ENCODE measurements at regions not wholly inside any gene's neighbourhood (a gene's known extent, or its start where the extent isn't known, plus 50 kb on each side); places are given as distances from the start of the nearest gene placed in this dataset.

DNA sequence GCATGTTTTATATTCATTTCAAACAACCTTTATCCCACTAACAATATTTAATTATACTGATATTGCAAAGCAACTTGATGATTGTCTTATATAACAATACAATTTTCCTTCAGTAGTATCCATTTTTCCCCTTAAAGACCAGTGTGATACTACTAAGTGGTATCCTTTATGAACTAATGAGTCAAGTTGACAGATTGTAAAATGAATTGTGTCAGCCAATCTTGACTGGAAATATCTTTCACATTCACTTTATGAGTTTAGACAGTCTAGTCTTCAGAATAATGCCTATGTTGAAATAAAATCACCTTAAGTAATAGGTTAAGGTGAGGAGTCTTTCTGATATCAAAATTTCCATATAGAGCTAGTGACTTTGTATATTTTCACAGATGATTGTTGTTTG, 950.0 kb upstream of the CELF2 start:
- TF ChIP-seq USF1 (IDR thresholded peaks at IDR 0.05), result no peak
- TF ChIP-seq, protein P1, sequence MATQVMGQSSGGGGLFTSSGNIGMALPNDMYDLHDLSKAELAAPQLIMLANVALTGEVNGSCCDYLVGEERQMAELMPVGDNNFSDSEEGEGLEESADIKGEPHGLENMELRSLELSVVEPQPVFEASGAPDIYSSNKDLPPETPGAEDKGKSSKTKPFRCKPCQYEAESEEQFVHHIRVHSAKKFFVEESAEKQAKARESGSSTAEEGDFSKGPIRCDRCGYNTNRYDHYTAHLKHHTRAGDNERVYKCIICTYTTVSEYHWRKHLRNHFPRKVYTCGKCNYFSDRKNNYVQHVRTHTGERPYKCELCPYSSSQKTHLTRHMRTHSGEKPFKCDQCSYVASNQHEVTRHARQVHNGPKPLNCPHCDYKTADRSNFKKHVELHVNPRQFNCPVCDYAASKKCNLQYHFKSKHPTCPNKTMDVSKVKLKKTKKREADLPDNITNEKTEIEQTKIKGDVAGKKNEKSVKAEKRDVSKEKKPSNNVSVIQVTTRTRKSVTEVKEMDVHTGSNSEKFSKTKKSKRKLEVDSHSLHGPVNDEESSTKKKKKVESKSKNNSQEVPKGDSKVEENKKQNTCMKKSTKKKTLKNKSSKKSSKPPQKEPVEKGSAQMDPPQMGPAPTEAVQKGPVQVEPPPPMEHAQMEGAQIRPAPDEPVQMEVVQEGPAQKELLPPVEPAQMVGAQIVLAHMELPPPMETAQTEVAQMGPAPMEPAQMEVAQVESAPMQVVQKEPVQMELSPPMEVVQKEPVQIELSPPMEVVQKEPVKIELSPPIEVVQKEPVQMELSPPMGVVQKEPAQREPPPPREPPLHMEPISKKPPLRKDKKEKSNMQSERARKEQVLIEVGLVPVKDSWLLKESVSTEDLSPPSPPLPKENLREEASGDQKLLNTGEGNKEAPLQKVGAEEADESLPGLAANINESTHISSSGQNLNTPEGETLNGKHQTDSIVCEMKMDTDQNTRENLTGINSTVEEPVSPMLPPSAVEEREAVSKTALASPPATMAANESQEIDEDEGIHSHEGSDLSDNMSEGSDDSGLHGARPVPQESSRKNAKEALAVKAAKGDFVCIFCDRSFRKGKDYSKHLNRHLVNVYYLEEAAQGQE (IDR thresholded peaks at IDR 0.05; ENCODE audit: low read depth), result no peak
- no peak for TF ChIP-seq NFIC (IDR thresholded peaks at IDR 0.05)
